Lower leg skin (tissue), 4 donors: ENCODE measurements at regions not wholly inside any gene's neighbourhood (a gene's known extent, or its start where the extent isn't known, plus 50 kb on each side); places are given as distances from the start of the nearest gene placed in this dataset.

Experiments used
- DNase-seq, 2 donors: peaks; one replicate each; pipeline ENCODE4 v3.0.0-alpha.2; 2019; ENCODE audit warnings: low spot score in 2 of 2
- H3K4me3 ChIP-seq: fragments of 200-600 bp; sonication (generic); 2 replicates; pipeline ENCODE4 v1.5.1; 2017; ENCODE audit warnings: mild to moderate bottlenecking, low read depth; ENCODE audit not compliant: poor library complexity, severe bottlenecking
- CTCF ChIP-seq, 3 donors: fragments of 450-650 bp; IDR thresholded peaks; one replicate each; pipeline ENCODE4 v1.5.1; 2016; ENCODE audit warnings: antibody characterized with exemption in 3 of 3, mild to moderate bottlenecking in 3 of 3, moderate library complexity in 2 of 3
- POLR2A ChIP-seq, 2 donors: fragments of 450-650 bp; IDR thresholded peaks; one replicate each; pipeline ENCODE4 v1.6.1; 2016 to 2017; ENCODE audit warnings: antibody characterized with exemption in 2 of 2, mild to moderate bottlenecking in 1 of 2, moderate library complexity in 1 of 2
- WGBS, 2 donors: methylation state at CpG; one replicate each; pipeline ENCODE4 v1.1.5; 2018; 5-methylcytosine and 5-hydroxymethylcytosine counted together
- intact Hi-C: fragments of 100-400 bp; cut with DNase I; formaldehyde crosslinking; loops from one replicate; pipeline ENCODE4 v1.15.0; 2023; ENCODE audit warnings: low total_unique reads

- DNase-seq = no peak
- intact Hi-C loops = no loop called here
- no peak overlapping the region for H3K4me3 ChIP-seq
- TF ChIP-seq CTCF (IDR thresholded peaks at IDR 0.05) (no peak), POLR2A (IDR thresholded peaks at IDR 0.05) (no peak)
- 60 to 67% methylated on average over 2 of the region's 2 CpGs for WGBS, 2 donors
Measured at GRCh38 chr3:147672436-147672835, 263.3 kb downstream of the ZIC1 start.

GRCh38 chr3:147675761-147676160, 266.6 kb downstream of the ZIC1 start:
- no peak for TF ChIP-seq CTCF (IDR thresholded peaks at IDR 0.05)
- TF ChIP-seq POLR2A (IDR thresholded peaks at IDR 0.05) = no peak
- intact Hi-C loops = no loop called here
- whole genome bisulfite sequencing, 2 donors = 72 to 77% methylated on average over 2 of the region's 2 CpGs
- no peak overlapping the region for H3K4me3 ChIP-seq
- DNase-seq = no peak

- DNase-seq = no peak
Measured at GRCh38 chr3:147680837-147681483, 271.8 kb downstream of the ZIC1 start.

GRCh38 chr3:147688868-147689267, 279.7 kb downstream of the ZIC1 start:
- TF ChIP-seq POLR2A (IDR thresholded peaks at IDR 0.05) (no peak), CTCF (IDR thresholded peaks at IDR 0.05) (no peak)
- WGBS, 2 donors = 74 to 80% methylated on average over 1 of the region's 1 CpG
- intact Hi-C loops = no loop called here
- DNase-seq = no peak
- no peak overlapping the region for H3K4me3 ChIP-seq

More at GRCh38 chr3:147680837-147681483, 271.8 kb downstream of the ZIC1 start:
- WGBS, 2 donors = 76 to 85% methylated on average over 6 of the region's 6 CpGs
- intact Hi-C loops = no loop called here
- TF ChIP-seq POLR2A (IDR thresholded peaks at IDR 0.05) (no peak), CTCF (IDR thresholded peaks at IDR 0.05) (no peak)
- H3K4me3 ChIP-seq = no peak overlapping the region

- DNase-seq = no peak
- H3K4me3 ChIP-seq = no peak overlapping the region
- 35 to 59% methylated on average over 2 of the region's 2 CpGs for WGBS, 2 donors
- TF ChIP-seq POLR2A (IDR thresholded peaks at IDR 0.05) (no peak), CTCF (IDR thresholded peaks at IDR 0.05) (no peak)
- intact Hi-C loops = no loop called here
Measured at GRCh38 chr3:147699175-147699838, 290.1 kb downstream of the ZIC1 start.
